ENCODE measurements at regions not wholly inside any gene's neighbourhood (a gene's known extent, or its start where the extent isn't known, plus 50 kb on each side); places are given as distances from the start of the nearest gene placed in this dataset.
"Not testable (repeated sequence)": the region's sequence is repeated elsewhere in the genome, so short reads cannot be mapped to it uniquely, and the experiment has no call there.

- Histone ChIP-seq H3K27ac (no peak overlapping the region), H3K27me3 (replicated peaks) (no peaks in the 10 kb centered on the region), H3K36me3 (replicated peaks) (no peaks in the 10 kb centered on the region), H3K4me3 (ENCODE audit: low read depth, low read length) (no peak overlapping the region)
- DNase-seq, result no peak
- no peak for TF ChIP-seq CTCF (IDR thresholded peaks at IDR 0.05; ENCODE audit: low read depth, low read length, missing control alignments)
- in situ Hi-C loops (cut with HindIII; ENCODE audit: low pct_ligation_motif_present, low sequenced_read_pairs), result no loop called here
Measured at GRCh38 chr21:20026543-20026942, 971.7 kb upstream of the NCAM2 start.

- H3K36me3 ChIP-seq (replicated peaks), result no peaks in the 10 kb centered on the region
- in situ Hi-C loops (cut with HindIII; ENCODE audit: low pct_ligation_motif_present, low sequenced_read_pairs), result no loop called here
Measured at GRCh38 chr21:20030390-20030789, 967.8 kb upstream of the NCAM2 start.

GRCh38 chr21:20031807-20032206, 966.4 kb upstream of the NCAM2 start:
- Histone ChIP-seq H3K36me3 (replicated peaks) (no peaks in the 10 kb centered on the region), H3K27ac (no peak overlapping the region), H3K27me3 (replicated peaks) (no peaks in the 10 kb centered on the region), H3K4me3 (ENCODE audit: low read depth, low read length) (no peak overlapping the region)
- DNase-seq, result no peak
- in situ Hi-C loops (cut with HindIII; ENCODE audit: low pct_ligation_motif_present, low sequenced_read_pairs), result no loop called here
- TF ChIP-seq CTCF (IDR thresholded peaks at IDR 0.05; ENCODE audit: low read depth, low read length, missing control alignments), result no peak

More at GRCh38 chr21:20030390-20030789, 967.8 kb upstream of the NCAM2 start:
- H3K4me3 ChIP-seq (ENCODE audit: low read depth, low read length), result no peak overlapping the region
- H3K27me3 ChIP-seq (replicated peaks), result no peaks in the 10 kb centered on the region
- no peak overlapping the region for H3K27ac ChIP-seq
- DNase-seq, result no peak
- TF ChIP-seq CTCF (IDR thresholded peaks at IDR 0.05; ENCODE audit: low read depth, low read length, missing control alignments), result no peak

GRCh38 chr21:20040768-20041167, 957.4 kb upstream of the NCAM2 start:
- in situ Hi-C loops (cut with HindIII; ENCODE audit: low pct_ligation_motif_present, low sequenced_read_pairs), result no loop called here
- no peak overlapping the region for H3K27ac ChIP-seq
- no peaks in the 10 kb centered on the region for H3K27me3 ChIP-seq (replicated peaks)
- H3K36me3 ChIP-seq (replicated peaks), result no peaks in the 10 kb centered on the region
- H3K4me3 ChIP-seq (ENCODE audit: low read depth, low read length), result no peak overlapping the region
- no peak for TF ChIP-seq CTCF (IDR thresholded peaks at IDR 0.05; ENCODE audit: low read depth, low read length, missing control alignments)
- DNase-seq, result no peak

GRCh38 chr21:20045197-20045596, 953.0 kb upstream of the NCAM2 start:
- Histone ChIP-seq H3K27ac (no peak overlapping the region), H3K27me3 (replicated peaks) (no peaks in the 10 kb centered on the region), H3K4me3 (ENCODE audit: low read depth, low read length) (no peak overlapping the region), H3K36me3 (replicated peaks) (no peaks in the 10 kb centered on the region)
- TF ChIP-seq CTCF (IDR thresholded peaks at IDR 0.05; ENCODE audit: low read depth, low read length, missing control alignments), result no peak
- DNase-seq, result no peak
- in situ Hi-C loops (cut with HindIII; ENCODE audit: low pct_ligation_motif_present, low sequenced_read_pairs), result no loop called here

- DNase-seq; H3K27ac ChIP-seq; H3K4me3 ChIP-seq (ENCODE audit: low read depth, low read length); in situ Hi-C loops (cut with HindIII; ENCODE audit: low pct_ligation_motif_present, low sequenced_read_pairs); H3K36me3 ChIP-seq (replicated peaks); H3K27me3 ChIP-seq (replicated peaks): not testable (repeated sequence)
Measured at GRCh38 chr21:20048130-20048837, 949.9 kb upstream of the NCAM2 start.
